ENCODE measurements at regions not wholly inside any gene's neighbourhood (a gene's known extent, or its start where the extent isn't known, plus 50 kb on each side); places are given as distances from the start of the nearest gene placed in this dataset.

DNA sequence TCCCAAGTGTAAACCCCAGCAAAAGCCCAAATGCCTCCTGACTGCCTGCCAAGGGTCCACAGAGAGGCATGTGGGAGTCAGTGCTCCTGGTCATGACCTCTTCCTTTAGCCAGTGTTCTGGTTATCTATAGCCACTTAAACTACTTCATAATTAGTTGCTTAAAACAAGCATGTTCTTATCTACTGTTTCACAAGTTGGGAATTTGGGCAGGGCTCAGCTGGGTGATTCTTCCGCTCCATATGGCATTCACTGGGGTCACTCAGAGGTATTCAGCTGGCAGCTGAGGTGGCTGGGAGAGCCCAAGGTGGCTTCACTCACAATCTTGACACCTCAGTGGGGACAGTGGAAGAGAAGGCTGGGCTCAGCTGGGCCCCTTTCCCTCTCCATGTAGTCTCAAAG lies 184.0 kb upstream of the RGS6 start:
- Histone ChIP-seq H3K9ac (ENCODE audit: low read depth, low read length) (no peak overlapping the region), H3K27me3 (ENCODE audit: control insufficient read depth, insufficient read depth, low read length) (no peaks in the 10 kb centered on the region), H3K9me1 (ENCODE audit: insufficient read depth, low read length) (no peaks in the 10 kb centered on the region; the same call in 1 of the 2 replicates), H3K18ac (ENCODE audit: low read depth, low read length) (no peak overlapping the region), H2AK9ac (replicated peaks; ENCODE audit: low read depth, low read length, poor library complexity) (no peak overlapping the region), H3K56ac (ENCODE audit: extremely low read depth, insufficient read depth, low read length) (no peak overlapping the region), H4K20me1 (ENCODE audit: insufficient read depth, low read length) (no peaks in the 10 kb centered on the region), H3K14ac (replicated peaks; ENCODE audit: low read depth, low read length) (no peak overlapping the region), H4K8ac (ENCODE audit: low read depth in 2 of 2, low read length in 2 of 2) (no peak overlapping the region), H3K79me1 (ENCODE audit: low read depth in 1 of 2, low read length in 2 of 2) (no peaks in the 10 kb centered on the region), H2BK120ac (ENCODE audit: low read depth, low read length) (no peak overlapping the region), H3K4me3 (ENCODE audit: insufficient read depth, low read depth, low read length) (no peak overlapping the region), H3K4me2 (ENCODE audit: low read depth, low read length) (no peak overlapping the region), H3K27ac (ENCODE audit: insufficient read depth, low read length) (no peak overlapping the region), H4K91ac (ENCODE audit: insufficient read depth, low read depth, low read length) (no peak overlapping the region), H3K4me1 (ENCODE audit: control insufficient read depth, insufficient read depth, low read length) (peaks cover under 1% of the 10 kb centered on the region; the same call in 1 of the 2 replicates), H3K4ac (ENCODE audit: low read depth, low read length) (no peak overlapping the region), H2BK5ac (ENCODE audit: low read depth, low read length, poor library complexity, severe bottlenecking) (no peak overlapping the region), H2AFZ (replicated peaks; ENCODE audit: low read length, poor library complexity) (no peak overlapping the region), H3K9me3 (ENCODE audit: control insufficient read depth, insufficient read depth, low read length) (peaks cover 17% of the 10 kb centered on the region), H3K36me3 (ENCODE audit: control insufficient read depth, insufficient read depth, low read length) (no peaks in the 10 kb centered on the region), H2AK5ac (ENCODE audit: low read depth, low read length) (no peak overlapping the region), H2BK20ac (ENCODE audit: low read depth, low read length) (no peak overlapping the region), H4K5ac (ENCODE audit: low read depth, low read length) (no peak overlapping the region), H3K23ac (ENCODE audit: low read depth, low read length) (no peak overlapping the region), H2BK15ac (ENCODE audit: low read depth, low read length) (no peak overlapping the region)
- TF ChIP-seq SMC3 (IDR thresholded peaks at IDR 0.05; ENCODE audit: low read depth, low read length) (no peak), RFX5 (IDR thresholded peaks at IDR 0.05; ENCODE audit: low read depth, low read length) (no peak), MAFK (IDR thresholded peaks at IDR 0.05; ENCODE audit: low read depth, low read length) (no peak)
- in situ Hi-C loops (cut with MboI; ENCODE audit: low sequenced_read_pairs): no loop called here
- dilution Hi-C loops (cut with HindIII; ENCODE audit: low sequenced_read_pairs, unreplicated experiment): no loop called here
- ATAC-seq (ENCODE audit: low read depth): no peak
- no peak for DNase-seq
- no CpG with 5 or more reads among the region's 1 CpG for WGBS, 2 experiments (ENCODE audit: extremely low coverage in 2 of 2, insufficient read length in 1 of 2)
- no TSS peak for BruUV-seq (replicated peaks)
- ChIA-PET CTCF (interaction anchor here (1.0 kb wide), 1 partner anchor 107 kb away, joined by 5 read pairs; no protein-coding TSS in a partner anchor), POLR2A (ENCODE audit: unreplicated experiment) (no interaction called here)
- intact Hi-C loops (cut with micrococcal nuclease): no loop called here
